GM10248 (cell line): ENCODE measurements at regions not wholly inside any gene's neighbourhood (a gene's known extent, or its start where the extent isn't known, plus 50 kb on each side); places are given as distances from the start of the nearest gene placed in this dataset.

Experiments
- CTCF ChIA-PET: fragments of 300-600 bp; sonication (Branson Sonifier 250); formaldehyde crosslinking; extraction: SDS; loops from one replicate; lab custom pipeline; 2021; ENCODE audit warnings: antibody characterized with exemption; lab: Yijun Ruan, JAX
- POLR2A ChIA-PET: fragments of 350-650 bp; sonication (Branson Sonifier 250); formaldehyde crosslinking; extraction: SDS; loops from one replicate; lab custom pipeline; 2020; ENCODE audit warnings: antibody characterized with exemption; lab: Yijun Ruan, JAX
- DNase-seq: peaks from one replicate; pipeline ENCODE4 v3.0.0; 2012; ENCODE audit errors: extremely low spot score
- TF ChIP-seq, protein P1 (sequence below): IDR thresholded peaks from 2 replicates; pipeline ENCODE4 v1.5.1; 2012; ENCODE audit warnings: mild to moderate bottlenecking, low read depth; ENCODE audit errors: extremely low read depth, missing control alignments, control extremely low read depth

- no peak for DNase-seq
- TF ChIP-seq, protein P1, sequence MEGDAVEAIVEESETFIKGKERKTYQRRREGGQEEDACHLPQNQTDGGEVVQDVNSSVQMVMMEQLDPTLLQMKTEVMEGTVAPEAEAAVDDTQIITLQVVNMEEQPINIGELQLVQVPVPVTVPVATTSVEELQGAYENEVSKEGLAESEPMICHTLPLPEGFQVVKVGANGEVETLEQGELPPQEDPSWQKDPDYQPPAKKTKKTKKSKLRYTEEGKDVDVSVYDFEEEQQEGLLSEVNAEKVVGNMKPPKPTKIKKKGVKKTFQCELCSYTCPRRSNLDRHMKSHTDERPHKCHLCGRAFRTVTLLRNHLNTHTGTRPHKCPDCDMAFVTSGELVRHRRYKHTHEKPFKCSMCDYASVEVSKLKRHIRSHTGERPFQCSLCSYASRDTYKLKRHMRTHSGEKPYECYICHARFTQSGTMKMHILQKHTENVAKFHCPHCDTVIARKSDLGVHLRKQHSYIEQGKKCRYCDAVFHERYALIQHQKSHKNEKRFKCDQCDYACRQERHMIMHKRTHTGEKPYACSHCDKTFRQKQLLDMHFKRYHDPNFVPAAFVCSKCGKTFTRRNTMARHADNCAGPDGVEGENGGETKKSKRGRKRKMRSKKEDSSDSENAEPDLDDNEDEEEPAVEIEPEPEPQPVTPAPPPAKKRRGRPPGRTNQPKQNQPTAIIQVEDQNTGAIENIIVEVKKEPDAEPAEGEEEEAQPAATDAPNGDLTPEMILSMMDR, result no peak
- ChIA-PET CTCF (interaction anchor here (1.4 kb wide), 1 partner anchor 12 kb away, joined by 7 read pairs; no protein-coding TSS in a partner anchor), POLR2A (no interaction called here)
Observed at GRCh38 chr2:106011380-106011779, 182.7 kb downstream of the UXS1 start.

DNA sequence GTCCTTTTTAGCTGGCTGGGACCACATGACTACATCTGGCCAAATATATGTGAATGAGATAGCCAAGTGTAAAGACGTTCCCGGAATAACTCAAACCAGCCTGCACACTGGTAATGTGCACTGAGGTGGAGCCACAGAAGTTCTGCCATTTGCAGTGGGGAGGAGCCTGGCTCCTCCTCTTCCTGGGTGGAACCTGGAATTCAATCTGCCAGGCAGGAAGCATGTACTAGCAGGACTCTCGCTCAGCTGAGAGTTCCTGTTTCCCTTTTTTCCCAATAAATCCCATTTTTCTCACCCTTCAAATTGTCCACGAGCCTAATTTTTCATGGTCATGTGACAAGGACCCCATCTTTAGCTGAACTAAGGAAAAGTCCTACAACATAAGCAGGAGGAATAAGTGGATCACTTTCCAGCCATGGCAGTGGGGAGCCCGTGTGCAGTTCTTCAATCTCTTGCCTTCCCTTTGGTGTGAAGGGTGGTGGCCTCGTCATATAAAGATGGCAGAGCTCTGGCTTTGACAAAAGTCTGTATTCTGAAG is 183.2 kb downstream of the UXS1 start:
- ChIA-PET CTCF (interaction anchor here (1.4 kb wide), 1 partner anchor 12 kb away, joined by 7 read pairs; no protein-coding TSS in a partner anchor), POLR2A (no interaction called here)
- TF ChIP-seq, protein P1, result no peak

GRCh38 chr2:106009096-106009495 is 185.0 kb downstream of the UXS1 start:
- DNase-seq, result no peak
- TF ChIP-seq, protein P1, result no peak
- ChIA-PET POLR2A (no interaction called here), CTCF (interaction anchor here (0.9 kb wide), 1 partner anchor 10 kb away, joined by 3 read pairs; no protein-coding TSS in a partner anchor)

More for the DNA sequence above, 183.2 kb downstream of the UXS1 start:
- DNase-seq, result no peak

DNA sequence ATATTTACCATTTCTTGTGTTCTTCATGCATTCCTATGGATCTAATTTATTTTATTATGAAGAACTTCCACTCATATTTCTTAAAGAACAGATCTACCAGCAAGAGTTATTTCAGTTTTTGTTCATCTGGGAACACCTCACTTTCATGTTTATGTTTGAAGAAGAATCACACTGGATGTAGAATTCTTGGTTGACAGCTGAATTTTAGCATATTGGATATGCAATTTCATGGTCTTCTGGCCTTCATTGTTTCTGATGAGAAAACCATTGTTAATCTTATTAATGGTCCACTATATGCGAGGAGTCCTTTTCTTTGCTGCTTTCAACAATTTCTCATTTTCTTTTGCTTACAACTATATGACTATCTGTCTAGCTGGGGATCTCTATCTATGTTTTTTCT is 189.2 kb downstream of the UXS1 start:
- TF ChIP-seq, protein P1, result no peak
- DNase-seq, result no peak
- CTCF ChIA-PET, result interaction anchor here (1.1 kb wide), 1 partner anchor 13 kb away, joined by 3 read pairs; no protein-coding TSS in a partner anchor

GRCh38 chr2:105999211-105999989 is 194.7 kb downstream of the UXS1 start:
- CTCF ChIA-PET, result interaction anchor here (1.1 to 2.0 kb wide), 4 partner anchors 9 to 106 kb away, joined by 3 to 7 read pairs (median 4); no protein-coding TSS in a partner anchor
- POLR2A ChIA-PET, result no interaction called here
- DNase-seq, result no peak

More for the DNA sequence above, 189.2 kb downstream of the UXS1 start:
- POLR2A ChIA-PET, result no interaction called here

DNA sequence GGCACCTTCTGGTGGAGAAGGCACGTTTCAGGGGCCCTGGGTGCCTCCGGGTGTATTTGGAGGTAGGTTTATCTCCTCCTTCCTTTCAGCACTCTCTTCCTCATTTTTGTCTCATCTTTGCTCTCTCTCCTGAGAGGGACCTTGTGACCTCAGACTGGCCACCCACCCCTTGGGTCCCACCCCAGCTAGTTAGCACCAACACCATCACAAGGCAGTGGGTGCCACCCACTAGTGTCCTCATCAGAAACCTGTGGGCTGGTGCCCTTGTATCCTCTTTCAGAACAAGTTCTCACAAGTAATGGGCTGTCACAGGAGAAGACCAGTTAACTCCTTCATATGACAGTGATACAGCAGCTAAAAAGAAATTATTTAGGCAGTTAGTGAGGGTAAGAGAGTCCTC is 196.4 kb downstream of the UXS1 start:
- CTCF ChIA-PET, result no interaction called here
- TF ChIP-seq, protein P1, result no peak
- POLR2A ChIA-PET, result no interaction called here
- DNase-seq, result no peak

More at GRCh38 chr2:105999211-105999989, 194.7 kb downstream of the UXS1 start:
- TF ChIP-seq, protein P1, result no peak
